IMR-90 (cell line): ENCODE measurements at regions not wholly inside any gene's neighbourhood (a gene's known extent, or its start where the extent isn't known, plus 50 kb on each side); places are given as distances from the start of the nearest gene placed in this dataset.

Experiments
- ATAC-seq: fragments of 200-7000 bp; cut with Tn5 transposase; 2 replicates; pipeline ENCODE4 v1.9.1; 2020; ENCODE audit warnings: low read depth, mild to moderate bottlenecking, moderate library complexity
- BruUV-seq: library from RNA; stranded (reverse); fragments of 400-500 nt; replicated peaks from 2 replicates; lab custom pipeline; 2021; lab: Mats Ljungman, UMichigan
- CTCF ChIA-PET: fragments of 300-600 bp; formaldehyde crosslinking; extraction: SDS; loops from one replicate; lab custom pipeline; 2021; ENCODE audit warnings: antibody characterized with exemption; lab: Yijun Ruan, JAX
- POLR2A ChIA-PET: fragments of 300-600 bp; sonication (Branson Sonifier 250); formaldehyde crosslinking; loops from one replicate; lab custom pipeline; 2022; ENCODE audit warnings: antibody characterized with exemption; ENCODE audit not compliant: unreplicated experiment; lab: Charles Lee
- DNase-seq: peaks from one replicate; pipeline ENCODE4 v3.0.0; 2013
- H2AFZ ChIP-seq: replicated peaks from 2 replicates; pipeline ENCODE3; 2013; ENCODE audit warnings: low read length, mild to moderate bottlenecking; ENCODE audit not compliant: poor library complexity
- H2AK5ac ChIP-seq: 2 replicates; pipeline ENCODE4 v1.6.1; 2013; ENCODE audit warnings: low read depth, low read length, inconsistent platforms
- H2AK9ac ChIP-seq: replicated peaks from 2 replicates; pipeline ENCODE3; 2013; ENCODE audit warnings: mild to moderate bottlenecking, low read depth, low read length, moderate library complexity; ENCODE audit not compliant: poor library complexity
- H2BK120ac ChIP-seq: 2 replicates; pipeline ENCODE4 v1.6.1; 2013; ENCODE audit warnings: low read depth, low read length, inconsistent platforms
- H2BK15ac ChIP-seq: 3 replicates; pipeline ENCODE4 v1.6.1; 2013; ENCODE audit warnings: low read depth, low read length, inconsistent platforms
- H2BK20ac ChIP-seq: 2 replicates; pipeline ENCODE4 v1.6.1; 2013; ENCODE audit warnings: low read depth, mild to moderate bottlenecking, inconsistent platforms, low read length, moderate library complexity
- H2BK5ac ChIP-seq: 2 replicates; pipeline ENCODE4 v1.6.1; 2013; ENCODE audit warnings: mild to moderate bottlenecking, low read depth, low read length, inconsistent platforms; ENCODE audit not compliant: poor library complexity, severe bottlenecking
- H3K14ac ChIP-seq: replicated peaks from 2 replicates; pipeline ENCODE4 v1.6.1; 2013; ENCODE audit warnings: low read depth, low read length, inconsistent platforms
- H3K18ac ChIP-seq: 2 replicates; pipeline ENCODE4 v1.6.1; 2013; ENCODE audit warnings: low read depth, low read length, control low read depth
- H3K23ac ChIP-seq: 2 replicates; pipeline ENCODE4 v1.6.1; 2013; ENCODE audit warnings: low read depth, low read length, inconsistent platforms
- H3K27ac ChIP-seq: 2 replicates; pipeline ENCODE4 v1.5.1; 2013; ENCODE audit warnings: mild to moderate bottlenecking, control low read depth, low read length; ENCODE audit not compliant: insufficient read depth
- H3K27me3 ChIP-seq: 2 replicates; pipeline ENCODE4 v1.6.1; 2013; ENCODE audit warnings: low read length; ENCODE audit not compliant: control insufficient read depth, insufficient read depth
- H3K36me3 ChIP-seq: 2 replicates; pipeline ENCODE4 v1.6.1; 2013; ENCODE audit warnings: low read length, mixed read lengths; ENCODE audit not compliant: control insufficient read depth, insufficient read depth
- H3K4ac ChIP-seq: 2 replicates; pipeline ENCODE4 v1.6.1; 2013; ENCODE audit warnings: low read depth, low read length, inconsistent platforms
- H3K4me1 ChIP-seq: 2 replicates; pipeline ENCODE4 v1.6.1; 2013; ENCODE audit warnings: low read length, mixed read lengths; ENCODE audit not compliant: control insufficient read depth, insufficient read depth
- H3K4me2 ChIP-seq: 2 replicates; pipeline ENCODE4 v1.6.1; 2013; ENCODE audit warnings: low read depth, mild to moderate bottlenecking, control low read depth, low read length, moderate library complexity
- H3K4me3 ChIP-seq: 2 replicates; pipeline ENCODE4 v1.5.1; 2013; ENCODE audit warnings: low read depth, mild to moderate bottlenecking, control low read depth, low read length, moderate library complexity; ENCODE audit not compliant: insufficient read depth
- H3K56ac ChIP-seq: 2 replicates; pipeline ENCODE4 v1.6.1; 2013; ENCODE audit warnings: low read length, inconsistent platforms; ENCODE audit not compliant: insufficient read depth; ENCODE audit errors: extremely low read depth
- H3K79me1 ChIP-seq, 2 experiments: 2 replicates each; pipeline ENCODE4 v1.6.1; 2013; ENCODE audit warnings: low read length in 2 of 2, inconsistent platforms in 1 of 2, low read depth in 1 of 2
- H3K9ac ChIP-seq: 2 replicates; pipeline ENCODE4 v1.6.1; 2013; ENCODE audit warnings: low read depth, low read length, control low read depth
- H3K9me1 ChIP-seq: 2 replicates; pipeline ENCODE4 v1.6.1; 2013; ENCODE audit warnings: low read length, inconsistent platforms; ENCODE audit not compliant: insufficient read depth
- H3K9me3 ChIP-seq: 2 replicates; pipeline ENCODE4 v1.6.1; 2013; ENCODE audit warnings: low read length; ENCODE audit not compliant: control insufficient read depth, insufficient read depth
- H4K20me1 ChIP-seq: 2 replicates; pipeline ENCODE4 v1.6.1; 2013; ENCODE audit warnings: low read length, inconsistent platforms; ENCODE audit not compliant: insufficient read depth
- H4K5ac ChIP-seq: 2 replicates; pipeline ENCODE4 v1.6.1; 2013; ENCODE audit warnings: mild to moderate bottlenecking, low read depth, low read length, control low read depth
- H4K8ac ChIP-seq, 2 experiments: 2 replicates each; pipeline ENCODE4 v1.6.1; 2013; ENCODE audit warnings: low read depth in 2 of 2, low read length in 2 of 2, control low read depth in 1 of 2, inconsistent platforms in 1 of 2
- H4K91ac ChIP-seq: 2 replicates; pipeline ENCODE4 v1.6.1; 2013; ENCODE audit warnings: low read depth, low read length, inconsistent platforms; ENCODE audit not compliant: insufficient read depth
- BHLHE40 ChIP-seq: fragments of 150-350 bp; IDR thresholded peaks from 2 replicates; pipeline ENCODE4 v1.6.1; 2016; ENCODE audit warnings: mild to moderate bottlenecking, low read depth, low read length
- CEBPB ChIP-seq: IDR thresholded peaks from 2 replicates; pipeline ENCODE4 v1.6.1; 2012; ENCODE audit warnings: low read depth, low read length, improper control_type of control experiment
- CHD1 ChIP-seq: IDR thresholded peaks from 2 replicates; pipeline ENCODE4 v1.6.1; 2012; ENCODE audit warnings: low read depth, low read length, improper control_type of control experiment
- ELK1 ChIP-seq: fragments of 150-350 bp; IDR thresholded peaks from 2 replicates; pipeline ENCODE4 v1.6.1; 2016; ENCODE audit warnings: low read depth, mild to moderate bottlenecking, low read length, moderate library complexity, borderline replicate concordance
- FOS ChIP-seq: fragments of 150-350 bp; IDR thresholded peaks from 2 replicates; pipeline ENCODE4 v1.6.1; 2016; ENCODE audit warnings: low read depth, low read length
- MAFK ChIP-seq: IDR thresholded peaks from 2 replicates; pipeline ENCODE4 v1.6.1; 2012; ENCODE audit warnings: low read depth, low read length, improper control_type of control experiment
- MXI1 ChIP-seq: IDR thresholded peaks from 2 replicates; pipeline ENCODE4 v1.6.1; 2012; ENCODE audit warnings: low read depth, mild to moderate bottlenecking, low read length, moderate library complexity, borderline replicate concordance
- POLR2A ChIP-seq: IDR thresholded peaks from 2 replicates; pipeline ENCODE4 v1.6.1; 2012; ENCODE audit warnings: mild to moderate bottlenecking, low read depth, low read length
- RAD21 ChIP-seq: IDR thresholded peaks from 2 replicates; pipeline ENCODE4 v1.6.1; 2012; ENCODE audit warnings: low read length, improper control_type of control experiment
- RCOR1 ChIP-seq: IDR thresholded peaks from 2 replicates; pipeline ENCODE4 v1.6.1; 2012; ENCODE audit warnings: mild to moderate bottlenecking, low read length, improper control_type of control experiment; ENCODE audit not compliant: insufficient replicate concordance
- RFX5 ChIP-seq: IDR thresholded peaks from 2 replicates; pipeline ENCODE4 v1.8.0; 2012; ENCODE audit warnings: low read depth, mild to moderate bottlenecking, low read length, moderate library complexity
- SMC3 ChIP-seq: fragments of 150-350 bp; IDR thresholded peaks from 2 replicates; pipeline ENCODE4 v1.6.1; 2016; ENCODE audit warnings: low read depth, mild to moderate bottlenecking, antibody characterized with exemption, low read length, moderate library complexity
- WGBS, 2 experiments: methylation state at CpG; one replicate each; pipeline versions ENCODE4 v1.1.5 to v1.1.7; 2013; ENCODE audit warnings: missing lambda C conversion rate in 2 of 2; ENCODE audit not compliant: insufficient read length in 1 of 2; ENCODE audit errors: extremely low coverage in 2 of 2; 5-methylcytosine and 5-hydroxymethylcytosine counted together
- dilution Hi-C: fragments of 300-500 bp; cut with HindIII; formaldehyde crosslinking; loops from one replicate; pipeline ENCODE4 v1.14.3; 2018; ENCODE audit warnings: low sequenced_read_pairs; ENCODE audit not compliant: unreplicated experiment
- in situ Hi-C: fragments of 300-500 bp; cut with MboI; formaldehyde crosslinking; loops from 3 replicates; pipeline ENCODE4 v1.14.3; 2019; ENCODE audit warnings: low sequenced_read_pairs, inconsistent platforms, mixed read lengths
- intact Hi-C: fragments of 100-400 bp; cut with micrococcal nuclease; formaldehyde crosslinking; loops from 2 replicates; pipeline ENCODE4 v1.10.0; 2022
- TF ChIP-seq, protein P1 (sequence below): fragments of 150-350 bp; IDR thresholded peaks from 2 replicates; pipeline ENCODE4 v1.6.1; 2017; ENCODE audit warnings: mild to moderate bottlenecking, antibody characterized with exemption, low read length, low read depth
- TF ChIP-seq, protein P2 (sequence below): conservative IDR thresholded peaks from 2 replicates; pipeline ENCODE4 v1.5.1; 2012; ENCODE audit warnings: mild to moderate bottlenecking, low read depth, low read length, improper control_type of control experiment

DNA sequence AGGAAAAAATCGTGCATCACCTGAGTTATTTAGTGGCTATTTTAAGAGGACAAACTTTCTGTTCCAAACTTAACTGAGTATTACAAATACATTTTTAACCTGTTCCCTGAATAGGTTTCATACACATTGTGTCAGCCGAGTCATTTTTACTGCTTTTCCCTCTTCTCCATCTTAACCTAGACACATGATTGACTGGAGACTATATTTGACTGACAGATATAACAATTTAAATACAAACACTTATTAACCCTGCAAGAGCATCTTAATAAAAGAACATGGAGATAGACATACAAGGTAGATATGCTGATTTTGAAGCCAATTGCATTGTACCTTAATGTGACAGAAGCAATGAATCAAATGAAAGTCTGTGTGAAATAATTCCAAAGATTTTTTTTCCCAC, 810.5 kb upstream of the ARPP21 start:
- no peak for ATAC-seq
- BruUV-seq, result no TSS peak
- H3K14ac ChIP-seq, result no peak overlapping the region
- no peak overlapping the region for H3K4ac ChIP-seq
- H2BK5ac ChIP-seq, result no peak overlapping the region
- H3K23ac ChIP-seq, result no peak overlapping the region
- no peak overlapping the region for H3K9ac ChIP-seq
- H2AK5ac ChIP-seq, result no peak overlapping the region
- TF ChIP-seq SMC3 (no peak), POLR2A (no peak), FOS (no peak), CEBPB (no peak), MXI1 (no peak), CHD1 (no peak), BHLHE40 (no peak), RCOR1 (no peak), RAD21 (no peak), RFX5 (no peak), MAFK (no peak), ELK1 (no peak)
- TF ChIP-seq, protein P1, sequence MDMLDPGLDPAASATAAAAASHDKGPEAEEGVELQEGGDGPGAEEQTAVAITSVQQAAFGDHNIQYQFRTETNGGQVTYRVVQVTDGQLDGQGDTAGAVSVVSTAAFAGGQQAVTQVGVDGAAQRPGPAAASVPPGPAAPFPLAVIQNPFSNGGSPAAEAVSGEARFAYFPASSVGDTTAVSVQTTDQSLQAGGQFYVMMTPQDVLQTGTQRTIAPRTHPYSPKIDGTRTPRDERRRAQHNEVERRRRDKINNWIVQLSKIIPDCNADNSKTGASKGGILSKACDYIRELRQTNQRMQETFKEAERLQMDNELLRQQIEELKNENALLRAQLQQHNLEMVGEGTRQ, result no peak
- TF ChIP-seq, protein P2, sequence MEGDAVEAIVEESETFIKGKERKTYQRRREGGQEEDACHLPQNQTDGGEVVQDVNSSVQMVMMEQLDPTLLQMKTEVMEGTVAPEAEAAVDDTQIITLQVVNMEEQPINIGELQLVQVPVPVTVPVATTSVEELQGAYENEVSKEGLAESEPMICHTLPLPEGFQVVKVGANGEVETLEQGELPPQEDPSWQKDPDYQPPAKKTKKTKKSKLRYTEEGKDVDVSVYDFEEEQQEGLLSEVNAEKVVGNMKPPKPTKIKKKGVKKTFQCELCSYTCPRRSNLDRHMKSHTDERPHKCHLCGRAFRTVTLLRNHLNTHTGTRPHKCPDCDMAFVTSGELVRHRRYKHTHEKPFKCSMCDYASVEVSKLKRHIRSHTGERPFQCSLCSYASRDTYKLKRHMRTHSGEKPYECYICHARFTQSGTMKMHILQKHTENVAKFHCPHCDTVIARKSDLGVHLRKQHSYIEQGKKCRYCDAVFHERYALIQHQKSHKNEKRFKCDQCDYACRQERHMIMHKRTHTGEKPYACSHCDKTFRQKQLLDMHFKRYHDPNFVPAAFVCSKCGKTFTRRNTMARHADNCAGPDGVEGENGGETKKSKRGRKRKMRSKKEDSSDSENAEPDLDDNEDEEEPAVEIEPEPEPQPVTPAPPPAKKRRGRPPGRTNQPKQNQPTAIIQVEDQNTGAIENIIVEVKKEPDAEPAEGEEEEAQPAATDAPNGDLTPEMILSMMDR, result no peak
- H3K9me1 ChIP-seq, result no peaks in the 10 kb centered on the region
- no peak overlapping the region for H4K91ac ChIP-seq
- no peak overlapping the region for H3K56ac ChIP-seq
- no CpG with 5 or more reads among the region's 2 CpGs for WGBS, 2 experiments
- CTCF ChIA-PET, result no interaction called here
- no peak overlapping the region for H2BK20ac ChIP-seq
- H3K27ac ChIP-seq, result no peak overlapping the region
- no peak overlapping the region for H3K18ac ChIP-seq
- no peak overlapping the region for H2BK15ac ChIP-seq
- no peak overlapping the region for H3K4me3 ChIP-seq
- dilution Hi-C loops (no loop called here), in situ Hi-C loops (no loop called here), intact Hi-C loops (loop anchor here (10.0 kb wide), 1 partner anchor 316 kb away; no protein-coding TSS in a partner anchor)
- H3K27me3 ChIP-seq, result no peaks in the 10 kb centered on the region
- H3K36me3 ChIP-seq, result no peaks in the 10 kb centered on the region
- H4K8ac ChIP-seq, result no peak overlapping the region
- H4K20me1 ChIP-seq, result no peaks in the 10 kb centered on the region
- no peak overlapping the region for H3K4me2 ChIP-seq
- H4K5ac ChIP-seq, result no peak overlapping the region
- H3K79me1 ChIP-seq, result no peaks in the 10 kb centered on the region
- no peak overlapping the region for H2BK120ac ChIP-seq
- POLR2A ChIA-PET, result no interaction called here
- no peak overlapping the region for H2AFZ ChIP-seq
- no peaks in the 10 kb centered on the region for H3K4me1 ChIP-seq
- H2AK9ac ChIP-seq, result no peak overlapping the region
- H3K9me3 ChIP-seq, result peaks cover 11% of the 10 kb centered on the region; the same call in 1 of the 2 replicates
- no peak for DNase-seq
